ENCODE measurements at regions not wholly inside any gene's neighbourhood (a gene's known extent, or its start where the extent isn't known, plus 50 kb on each side); places are given as distances from the start of the nearest gene placed in this dataset.

DNA sequence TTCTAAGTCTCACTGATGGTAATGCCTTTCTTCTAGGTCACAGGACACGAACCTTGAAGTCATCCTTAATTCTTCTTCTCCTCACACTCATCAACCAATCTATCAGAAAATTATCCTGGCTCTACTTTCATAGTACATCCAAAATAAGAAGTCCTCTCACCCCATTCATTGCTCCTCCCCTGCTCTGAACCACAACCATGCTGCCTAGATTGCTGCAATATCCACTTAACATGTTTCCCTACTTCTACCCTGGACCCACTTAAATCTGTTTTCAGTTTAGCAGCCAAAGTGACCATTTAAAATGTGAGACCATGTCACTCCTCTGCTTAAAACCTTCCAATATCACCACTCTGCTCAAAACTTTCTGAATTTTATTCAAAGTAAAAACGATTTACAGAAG lies 445.9 kb upstream of the FAT3 start:
- Histone ChIP-seq H3K4me3 (ENCODE audit: low read depth, low read length) (no peak overlapping the region), H3K4me1 (ENCODE audit: control insufficient read depth, insufficient read depth, low read length) (no peaks in the 10 kb centered on the region), H3K27ac (ENCODE audit: extremely low read depth, low read depth, low read length) (no peak overlapping the region), H3K9me3 (ENCODE audit: control insufficient read depth, insufficient read depth, low read depth, low read length) (no peaks in the 10 kb centered on the region), H3K36me3 (ENCODE audit: control insufficient read depth in 2 of 2, insufficient read depth in 1 of 2, low read length in 2 of 2) (no peaks in the 10 kb centered on the region)
- TF ChIP-seq, protein P1, sequence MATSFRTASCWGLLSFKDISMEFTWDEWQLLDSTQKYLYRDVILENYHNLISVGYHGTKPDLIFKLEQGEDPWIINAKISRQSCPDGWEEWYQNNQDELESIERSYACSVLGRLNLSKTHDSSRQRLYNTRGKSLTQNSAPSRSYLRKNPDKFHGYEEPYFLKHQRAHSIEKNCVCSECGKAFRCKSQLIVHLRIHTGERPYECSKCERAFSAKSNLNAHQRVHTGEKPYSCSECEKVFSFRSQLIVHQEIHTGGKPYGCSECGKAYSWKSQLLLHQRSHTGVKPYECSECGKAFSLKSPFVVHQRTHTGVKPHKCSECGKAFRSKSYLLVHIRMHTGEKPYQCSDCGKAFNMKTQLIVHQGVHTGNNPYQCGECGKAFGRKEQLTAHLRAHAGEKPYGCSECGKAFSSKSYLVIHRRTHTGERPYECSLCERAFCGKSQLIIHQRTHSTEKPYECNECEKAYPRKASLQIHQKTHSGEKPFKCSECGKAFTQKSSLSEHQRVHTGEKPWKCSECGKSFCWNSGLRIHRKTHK (tag by site-specific recombination; IDR thresholded peaks at IDR 0.05) = no peak
- TF ChIP-seq ZNF843 (tag by site-specific recombination; IDR thresholded peaks at IDR 0.05) (no peak), ZFP3 (tag by site-specific recombination; IDR thresholded peaks at IDR 0.05; ENCODE audit: low read depth) (no peak), GLI4 (tag by site-specific recombination; IDR thresholded peaks at IDR 0.05) (no peak), ZNF211 (tag by site-specific recombination; IDR thresholded peaks at IDR 0.05; ENCODE audit: low read depth) (no peak), ZNF366 (tag by site-specific recombination; conservative IDR thresholded peaks at IDR 0.05) (no peak), KLF10 (tag by site-specific recombination; IDR thresholded peaks at IDR 0.05) (no peak), ZNF140 (tag by site-specific recombination; IDR thresholded peaks at IDR 0.05) (no peak), TCF7L2 (IDR thresholded peaks at IDR 0.05; ENCODE audit: borderline replicate concordance, low read depth, low read length) (no peak)
- TF ChIP-seq, protein P2, sequence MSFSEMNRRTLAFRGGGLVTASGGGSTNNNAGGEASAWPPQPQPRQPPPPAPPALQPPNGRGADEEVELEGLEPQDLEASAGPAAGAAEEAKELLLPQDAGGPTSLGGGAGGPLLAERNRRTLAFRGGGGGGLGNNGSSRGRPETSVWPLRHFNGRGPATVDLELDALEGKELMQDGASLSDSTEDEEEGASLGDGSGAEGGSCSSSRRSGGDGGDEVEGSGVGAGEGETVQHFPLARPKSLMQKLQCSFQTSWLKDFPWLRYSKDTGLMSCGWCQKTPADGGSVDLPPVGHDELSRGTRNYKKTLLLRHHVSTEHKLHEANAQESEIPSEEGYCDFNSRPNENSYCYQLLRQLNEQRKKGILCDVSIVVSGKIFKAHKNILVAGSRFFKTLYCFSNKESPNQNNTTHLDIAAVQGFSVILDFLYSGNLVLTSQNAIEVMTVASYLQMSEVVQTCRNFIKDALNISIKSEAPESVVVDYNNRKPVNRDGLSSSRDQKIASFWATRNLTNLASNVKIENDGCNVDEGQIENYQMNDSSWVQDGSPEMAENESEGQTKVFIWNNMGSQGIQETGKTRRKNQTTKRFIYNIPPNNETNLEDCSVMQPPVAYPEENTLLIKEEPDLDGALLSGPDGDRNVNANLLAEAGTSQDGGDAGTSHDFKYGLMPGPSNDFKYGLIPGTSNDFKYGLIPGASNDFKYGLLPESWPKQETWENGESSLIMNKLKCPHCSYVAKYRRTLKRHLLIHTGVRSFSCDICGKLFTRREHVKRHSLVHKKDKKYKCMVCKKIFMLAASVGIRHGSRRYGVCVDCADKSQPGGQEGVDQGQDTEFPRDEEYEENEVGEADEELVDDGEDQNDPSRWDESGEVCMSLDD (tag by site-specific recombination; IDR thresholded peaks at IDR 0.05) = no peak
- TF ChIP-seq, protein P3, sequence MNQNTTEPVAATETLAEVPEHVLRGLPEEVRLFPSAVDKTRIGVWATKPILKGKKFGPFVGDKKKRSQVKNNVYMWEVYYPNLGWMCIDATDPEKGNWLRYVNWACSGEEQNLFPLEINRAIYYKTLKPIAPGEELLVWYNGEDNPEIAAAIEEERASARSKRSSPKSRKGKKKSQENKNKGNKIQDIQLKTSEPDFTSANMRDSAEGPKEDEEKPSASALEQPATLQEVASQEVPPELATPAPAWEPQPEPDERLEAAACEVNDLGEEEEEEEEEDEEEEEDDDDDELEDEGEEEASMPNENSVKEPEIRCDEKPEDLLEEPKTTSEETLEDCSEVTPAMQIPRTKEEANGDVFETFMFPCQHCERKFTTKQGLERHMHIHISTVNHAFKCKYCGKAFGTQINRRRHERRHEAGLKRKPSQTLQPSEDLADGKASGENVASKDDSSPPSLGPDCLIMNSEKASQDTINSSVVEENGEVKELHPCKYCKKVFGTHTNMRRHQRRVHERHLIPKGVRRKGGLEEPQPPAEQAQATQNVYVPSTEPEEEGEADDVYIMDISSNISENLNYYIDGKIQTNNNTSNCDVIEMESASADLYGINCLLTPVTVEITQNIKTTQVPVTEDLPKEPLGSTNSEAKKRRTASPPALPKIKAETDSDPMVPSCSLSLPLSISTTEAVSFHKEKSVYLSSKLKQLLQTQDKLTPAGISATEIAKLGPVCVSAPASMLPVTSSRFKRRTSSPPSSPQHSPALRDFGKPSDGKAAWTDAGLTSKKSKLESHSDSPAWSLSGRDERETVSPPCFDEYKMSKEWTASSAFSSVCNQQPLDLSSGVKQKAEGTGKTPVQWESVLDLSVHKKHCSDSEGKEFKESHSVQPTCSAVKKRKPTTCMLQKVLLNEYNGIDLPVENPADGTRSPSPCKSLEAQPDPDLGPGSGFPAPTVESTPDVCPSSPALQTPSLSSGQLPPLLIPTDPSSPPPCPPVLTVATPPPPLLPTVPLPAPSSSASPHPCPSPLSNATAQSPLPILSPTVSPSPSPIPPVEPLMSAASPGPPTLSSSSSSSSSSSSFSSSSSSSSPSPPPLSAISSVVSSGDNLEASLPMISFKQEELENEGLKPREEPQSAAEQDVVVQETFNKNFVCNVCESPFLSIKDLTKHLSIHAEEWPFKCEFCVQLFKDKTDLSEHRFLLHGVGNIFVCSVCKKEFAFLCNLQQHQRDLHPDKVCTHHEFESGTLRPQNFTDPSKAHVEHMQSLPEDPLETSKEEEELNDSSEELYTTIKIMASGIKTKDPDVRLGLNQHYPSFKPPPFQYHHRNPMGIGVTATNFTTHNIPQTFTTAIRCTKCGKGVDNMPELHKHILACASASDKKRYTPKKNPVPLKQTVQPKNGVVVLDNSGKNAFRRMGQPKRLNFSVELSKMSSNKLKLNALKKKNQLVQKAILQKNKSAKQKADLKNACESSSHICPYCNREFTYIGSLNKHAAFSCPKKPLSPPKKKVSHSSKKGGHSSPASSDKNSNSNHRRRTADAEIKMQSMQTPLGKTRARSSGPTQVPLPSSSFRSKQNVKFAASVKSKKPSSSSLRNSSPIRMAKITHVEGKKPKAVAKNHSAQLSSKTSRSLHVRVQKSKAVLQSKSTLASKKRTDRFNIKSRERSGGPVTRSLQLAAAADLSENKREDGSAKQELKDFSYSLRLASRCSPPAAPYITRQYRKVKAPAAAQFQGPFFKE (tag by site-specific recombination; IDR thresholded peaks at IDR 0.05; ENCODE audit: borderline replicate concordance) = no peak
- TF ChIP-seq, protein P4, sequence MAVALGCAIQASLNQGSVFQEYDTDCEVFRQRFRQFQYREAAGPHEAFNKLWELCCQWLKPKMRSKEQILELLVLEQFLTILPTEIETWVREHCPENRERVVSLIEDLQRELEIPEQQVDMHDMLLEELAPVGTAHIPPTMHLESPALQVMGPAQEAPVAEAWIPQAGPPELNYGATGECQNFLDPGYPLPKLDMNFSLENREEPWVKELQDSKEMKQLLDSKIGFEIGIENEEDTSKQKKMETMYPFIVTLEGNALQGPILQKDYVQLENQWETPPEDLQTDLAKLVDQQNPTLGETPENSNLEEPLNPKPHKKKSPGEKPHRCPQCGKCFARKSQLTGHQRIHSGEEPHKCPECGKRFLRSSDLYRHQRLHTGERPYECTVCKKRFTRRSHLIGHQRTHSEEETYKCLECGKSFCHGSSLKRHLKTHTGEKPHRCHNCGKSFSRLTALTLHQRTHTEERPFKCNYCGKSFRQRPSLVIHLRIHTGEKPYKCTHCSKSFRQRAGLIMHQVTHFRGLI (tag by site-specific recombination; IDR thresholded peaks at IDR 0.05) = no peak
- ChIA-PET CTCF (no interaction called here), POLR2A (no interaction called here)

DNA sequence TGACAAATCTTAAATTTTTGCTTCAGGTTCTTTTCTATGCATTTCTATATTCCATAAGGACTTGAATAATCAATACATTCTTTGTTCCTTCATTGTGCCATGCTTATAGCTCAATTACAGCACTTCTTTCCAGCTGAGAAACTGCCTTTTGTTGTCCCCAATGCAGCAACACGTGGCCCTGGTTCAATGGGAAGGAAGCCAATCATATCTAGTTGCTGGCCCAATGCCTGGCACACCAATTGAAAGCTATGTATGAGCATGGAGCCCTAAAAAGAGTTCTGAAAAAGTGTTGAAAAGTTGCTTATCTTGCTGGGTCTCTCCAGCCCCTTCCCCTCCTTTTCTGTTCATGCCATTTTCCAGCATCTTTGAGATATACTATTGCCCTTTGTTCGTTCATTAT lies 448.0 kb upstream of the FAT3 start:
- ChIA-PET POLR2A (no interaction called here), CTCF (interaction anchor here (0.6 kb wide), 1 partner anchor 363 kb away, joined by 3 read pairs; no protein-coding TSS in a partner anchor)
- no peak overlapping the region for H3K27ac ChIP-seq (ENCODE audit: extremely low read depth, low read depth, low read length)
- H3K36me3 ChIP-seq (ENCODE audit: control insufficient read depth in 2 of 2, insufficient read depth in 1 of 2, low read length in 2 of 2) = no peaks in the 10 kb centered on the region
- no peaks in the 10 kb centered on the region for H3K4me1 ChIP-seq (ENCODE audit: control insufficient read depth, insufficient read depth, low read length)
- TF ChIP-seq GLIS1 (tag by site-specific recombination; IDR thresholded peaks at IDR 0.05) (no peak), SCRT2 (tag by site-specific recombination; IDR thresholded peaks at IDR 0.05) (0 out of 2 replicates have a peak, but pooled peaks have one; percentile 11)
- no peak overlapping the region for H3K4me3 ChIP-seq (ENCODE audit: low read depth, low read length)
- H3K9me3 ChIP-seq (ENCODE audit: control insufficient read depth, insufficient read depth, low read depth, low read length) = no peaks in the 10 kb centered on the region
